HT1080 (cell line): ENCODE measurements at regions not wholly inside any gene's neighbourhood (a gene's known extent, or its start where the extent isn't known, plus 50 kb on each side); places are given as distances from the start of the nearest gene placed in this dataset.
"Not testable (repeated sequence)": the region's sequence is repeated elsewhere in the genome, so short reads cannot be mapped to it uniquely, and the experiment has no call there.

Experiments
- DNase-seq: peaks from one replicate; pipeline ENCODE4 v3.0.0-alpha.2; 2015; ENCODE audit warnings: low read depth

DNA sequence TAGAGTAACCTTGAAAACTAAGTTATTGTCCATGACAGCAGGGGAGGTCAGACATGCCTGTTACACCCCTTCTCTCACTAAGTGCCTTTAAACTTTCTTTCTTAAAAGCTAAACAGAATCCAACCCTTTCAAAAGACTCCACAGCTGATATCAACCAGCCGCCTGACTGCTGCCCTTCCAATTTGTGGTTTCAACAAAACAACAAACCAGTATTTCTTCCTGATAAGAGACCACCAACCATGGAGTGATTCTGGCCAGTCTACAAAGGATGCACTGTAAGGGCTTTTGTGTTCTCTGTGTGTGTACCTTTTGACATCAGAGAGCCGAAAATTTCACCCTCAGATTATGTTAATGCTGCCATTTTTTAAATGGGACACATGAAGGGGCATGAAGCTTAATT lies 1204.2 kb downstream of the ROBO2 start:
- no peak for DNase-seq

DNA sequence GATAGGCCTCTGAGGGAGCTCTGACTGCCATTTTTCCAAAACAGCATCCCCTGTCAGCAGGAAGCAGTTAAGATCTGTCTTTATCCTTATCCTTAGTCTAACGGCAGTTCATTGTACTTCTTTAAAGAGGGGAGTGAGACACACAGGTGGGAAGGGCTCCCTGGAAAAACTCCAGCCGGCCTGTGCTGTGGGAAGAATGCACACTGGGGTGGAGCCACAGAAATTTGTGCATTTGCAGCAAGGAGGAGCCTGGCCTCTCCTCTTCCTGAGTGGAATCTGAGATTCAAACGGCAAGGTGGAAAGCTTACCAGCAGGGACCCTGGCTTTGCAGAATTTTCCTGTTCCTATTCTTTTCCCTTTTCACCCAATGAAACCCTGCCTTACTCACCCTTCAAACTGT lies 1209.4 kb downstream of the ROBO2 start:
- DNase-seq = no peak

DNA sequence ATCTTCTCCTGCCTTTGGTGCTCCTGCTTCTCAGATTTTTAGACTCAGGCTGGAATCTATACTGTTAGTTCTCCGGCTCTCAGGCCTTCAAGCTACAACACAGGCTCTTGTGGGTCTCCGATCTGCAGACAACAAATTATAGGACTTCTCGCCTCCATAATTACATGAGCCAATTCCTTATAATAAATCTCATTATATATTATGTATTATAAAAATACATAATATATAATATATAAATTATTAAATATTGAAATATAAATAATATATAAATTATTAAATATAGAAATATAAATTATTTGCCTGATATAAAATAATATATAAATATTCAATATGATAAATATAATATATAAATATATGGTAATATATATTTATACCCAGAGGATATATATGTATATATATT lies 1214.0 kb downstream of the ROBO2 start:
- DNase-seq = no peak

DNA sequence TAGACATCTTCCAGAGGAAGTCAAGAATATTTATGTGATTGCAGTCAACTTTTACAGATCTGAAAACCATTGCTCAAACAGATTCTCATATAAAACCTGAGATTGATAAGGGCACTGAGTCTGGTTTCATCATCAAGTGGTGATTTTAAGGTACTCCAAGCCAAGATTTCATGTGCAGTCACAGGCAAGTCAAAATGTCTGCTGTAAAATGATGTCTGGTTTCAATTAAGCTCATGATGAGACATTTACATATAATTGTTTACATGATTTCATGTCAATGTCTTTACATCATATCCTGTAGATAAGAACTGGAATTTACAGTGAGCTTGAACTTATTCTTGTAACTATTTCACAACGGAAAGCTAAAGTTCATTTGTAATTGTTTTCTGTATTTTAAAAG lies 1215.5 kb downstream of the ROBO2 start:
- no peak for DNase-seq

DNA sequence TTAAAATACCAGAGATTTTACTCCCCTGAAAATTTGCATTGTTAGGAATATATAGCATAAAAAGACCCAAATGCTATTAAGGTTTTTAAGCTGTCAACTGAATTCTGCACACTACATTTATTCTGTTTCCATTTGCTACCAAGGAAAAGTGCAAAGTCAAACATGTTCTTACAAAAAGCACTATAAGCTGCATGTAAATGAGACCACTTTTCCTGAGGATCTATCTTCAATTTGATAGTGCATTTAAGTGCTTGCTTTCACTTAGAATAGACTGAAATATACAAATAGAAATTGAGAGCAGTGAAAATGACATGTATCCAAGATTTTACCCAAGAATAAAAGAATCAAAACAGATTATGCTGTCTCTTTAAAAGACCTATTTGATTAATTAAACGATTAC lies 1216.2 kb downstream of the ROBO2 start:
- DNase-seq = no peak

DNA sequence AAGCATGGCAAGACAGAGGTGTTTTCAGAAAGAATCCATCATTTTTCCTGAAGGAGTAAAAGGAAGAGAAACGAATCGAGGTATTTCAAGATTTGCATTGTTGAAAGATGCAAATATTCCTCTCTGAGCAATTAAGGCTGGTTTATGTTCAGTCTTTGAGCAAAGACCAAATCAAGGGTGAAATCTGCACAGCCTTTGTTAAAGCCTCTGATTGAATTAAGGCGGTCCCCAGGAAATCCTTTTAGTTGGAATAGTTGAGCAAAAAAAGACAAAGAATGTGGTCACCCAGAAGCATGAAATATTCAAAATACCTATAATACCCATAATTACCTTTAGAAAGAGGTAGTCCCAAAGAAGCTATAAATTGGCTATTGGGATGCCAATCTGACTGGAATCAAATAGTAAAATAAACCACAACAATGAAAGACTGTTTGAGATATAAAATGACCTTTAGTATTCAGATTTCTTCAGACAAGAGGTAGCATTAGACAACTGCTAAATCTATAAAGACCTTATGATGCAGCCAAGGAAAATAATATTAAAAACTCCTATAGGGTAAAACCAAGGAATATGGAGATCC lies 1218.1 kb downstream of the ROBO2 start:
- no peak for DNase-seq

DNA sequence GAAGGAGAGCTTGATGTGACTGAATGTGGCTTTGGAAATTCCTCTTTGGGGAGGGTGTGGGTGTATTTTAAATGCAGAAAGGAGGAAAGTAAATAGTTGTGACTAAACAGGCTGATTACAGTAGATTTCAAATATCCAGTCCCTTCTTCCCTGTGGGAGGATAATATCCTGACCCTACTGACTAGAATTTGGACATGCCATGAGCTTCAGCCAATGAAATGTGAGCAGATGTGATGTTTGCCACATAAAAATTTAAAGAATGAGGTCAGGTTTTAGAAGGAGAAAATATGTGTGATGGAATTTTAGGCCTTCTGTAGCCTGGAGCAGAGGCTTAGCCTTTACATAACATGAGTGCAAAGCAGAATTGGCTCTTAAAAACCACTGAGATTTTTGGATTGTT lies 1218.9 kb downstream of the ROBO2 start:
- no peak for DNase-seq

DNA sequence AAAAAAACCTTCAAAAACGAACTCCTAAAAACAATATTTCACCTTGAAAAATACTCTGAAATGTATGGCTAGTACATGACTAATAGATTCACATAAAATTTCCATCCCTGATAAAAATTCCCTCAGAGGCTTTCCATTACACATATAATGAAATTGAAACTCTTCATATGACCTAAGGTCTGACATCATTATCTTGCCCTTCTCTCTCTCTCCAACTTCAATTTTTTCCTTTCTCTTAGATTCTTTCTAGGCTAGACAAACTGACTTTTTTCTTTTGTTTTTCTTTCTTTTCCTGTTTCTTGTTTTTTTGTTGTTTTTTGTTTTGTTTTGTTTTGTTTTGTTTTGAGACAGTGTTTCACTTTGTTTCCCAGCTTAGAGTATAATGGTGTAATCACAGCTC lies 1220.5 kb downstream of the ROBO2 start:
- no peak for DNase-seq

DNA sequence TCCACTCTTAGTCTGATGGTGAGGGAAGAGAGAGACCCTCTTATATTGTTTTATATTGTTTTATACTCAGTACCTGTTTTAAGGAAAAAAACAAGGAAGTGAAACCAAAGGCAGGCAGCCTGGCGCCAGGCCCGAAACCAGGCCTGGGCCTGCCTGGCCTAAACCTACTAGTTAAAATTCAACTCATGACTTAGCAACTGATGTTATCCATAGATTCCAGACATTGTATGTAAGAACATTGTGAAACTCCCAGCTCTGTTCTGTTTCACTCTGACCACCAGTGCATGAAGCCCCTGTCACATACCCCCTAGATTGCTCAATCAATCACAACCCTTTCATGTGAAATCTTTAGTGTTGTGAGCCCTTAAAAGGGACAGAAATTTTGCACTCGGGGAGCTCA lies 1226.7 kb downstream of the ROBO2 start:
- DNase-seq = not testable (repeated sequence)

DNA sequence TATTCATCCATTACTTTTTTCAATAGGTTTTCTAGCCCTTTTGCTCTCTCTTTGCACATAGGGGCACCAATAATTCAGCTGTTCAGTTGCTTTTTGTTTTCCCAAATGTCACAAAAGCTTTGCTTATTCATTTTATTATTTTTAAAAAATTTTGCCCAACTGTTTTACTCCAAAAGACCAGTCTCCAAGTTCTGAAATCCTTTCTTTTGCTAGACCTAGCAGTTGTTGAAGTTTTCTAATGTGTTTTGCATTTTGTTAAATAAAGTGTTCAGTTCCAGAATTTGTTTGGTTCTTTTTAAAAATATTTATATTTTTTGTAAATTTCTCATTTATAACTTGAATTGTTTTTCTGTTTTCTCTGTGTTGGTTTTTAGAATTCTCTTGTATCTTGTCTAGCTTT lies 1227.3 kb downstream of the ROBO2 start:
- DNase-seq = no peak

DNA sequence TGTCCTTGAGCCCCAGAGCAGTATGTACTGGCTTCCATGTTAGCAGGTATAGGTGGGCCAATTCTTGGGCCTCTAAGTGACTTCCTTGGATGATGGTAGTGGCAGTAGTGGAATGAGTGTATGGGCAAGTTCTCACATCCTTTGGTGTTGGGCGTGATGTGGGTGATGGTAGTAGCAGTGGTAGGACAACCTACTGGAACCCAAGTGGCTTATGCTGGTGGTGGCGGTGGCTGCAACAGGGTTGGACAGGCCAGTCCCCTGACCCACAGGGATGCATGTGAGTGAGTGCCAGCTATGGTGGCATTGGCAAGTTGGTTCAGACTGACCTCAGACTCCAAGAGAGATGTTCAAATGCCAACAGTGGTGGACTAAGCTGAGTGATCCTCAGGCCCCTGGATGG lies 1228.2 kb downstream of the ROBO2 start:
- no peak for DNase-seq

DNA sequence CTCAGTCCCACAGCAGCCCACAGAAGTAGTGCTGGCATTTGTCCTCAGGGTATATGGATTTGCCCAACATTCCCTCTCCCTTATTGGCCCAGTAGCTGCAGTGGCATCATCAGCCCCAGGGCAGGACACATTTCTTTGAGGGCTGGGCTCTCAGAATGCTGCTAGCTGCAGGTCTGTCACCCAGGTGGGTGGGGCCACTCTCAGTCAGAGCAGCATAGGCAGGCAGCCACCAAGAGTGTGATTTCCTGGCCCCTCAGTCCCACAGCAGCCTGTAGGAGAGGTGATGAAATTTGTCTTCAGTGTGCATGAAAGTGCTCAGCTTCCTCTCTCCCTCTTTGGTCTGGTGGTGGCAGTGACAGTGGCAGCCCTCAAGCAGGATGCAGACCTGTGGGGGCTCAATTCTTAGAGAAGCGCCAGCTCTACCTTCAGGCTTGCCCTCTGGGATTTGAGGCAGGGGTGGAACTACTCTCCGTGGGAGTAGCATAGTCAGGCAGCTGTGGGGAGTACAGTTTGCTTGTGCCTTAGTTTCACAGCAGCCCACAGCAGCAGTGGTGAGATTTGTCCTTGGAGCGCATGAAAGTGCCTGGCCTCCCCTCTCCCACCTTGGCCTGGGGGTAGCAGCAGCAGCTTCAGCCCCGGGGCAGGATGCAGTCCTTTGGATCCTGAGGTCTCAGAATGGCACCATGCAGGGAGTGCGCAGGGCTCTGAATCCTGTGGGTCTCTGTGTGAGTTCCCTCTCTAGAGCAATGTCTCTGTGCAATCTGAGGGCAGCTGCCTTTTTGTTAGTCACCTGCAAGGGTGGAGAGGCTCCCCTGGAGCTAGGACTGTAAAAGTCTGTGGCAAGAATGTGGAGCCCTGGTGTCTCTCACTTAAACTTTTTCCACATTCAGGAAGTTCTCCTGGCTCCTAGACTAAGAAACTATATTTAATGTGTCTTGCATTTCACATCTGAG lies 1229.1 kb downstream of the ROBO2 start:
- no peak for DNase-seq

DNA sequence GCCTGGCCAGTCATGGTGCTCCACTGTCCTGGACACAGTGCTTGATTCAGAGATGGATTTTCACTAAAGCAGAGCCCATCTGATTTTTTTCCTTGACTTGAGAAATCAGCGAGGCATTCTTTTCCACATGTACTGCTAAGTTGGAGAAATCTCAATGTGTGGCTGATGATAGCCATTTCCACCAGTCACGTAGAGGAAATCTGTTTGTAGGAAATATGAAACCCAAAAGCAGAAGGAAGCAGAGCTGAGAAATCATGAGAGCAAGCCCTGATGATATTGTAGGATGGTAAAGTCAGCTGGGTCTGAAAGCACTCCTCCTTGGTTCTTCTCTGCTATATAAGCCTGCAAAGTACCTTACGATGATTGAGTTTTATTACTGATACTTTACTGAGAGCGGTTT lies 1233.4 kb downstream of the ROBO2 start:
- no peak for DNase-seq

DNA sequence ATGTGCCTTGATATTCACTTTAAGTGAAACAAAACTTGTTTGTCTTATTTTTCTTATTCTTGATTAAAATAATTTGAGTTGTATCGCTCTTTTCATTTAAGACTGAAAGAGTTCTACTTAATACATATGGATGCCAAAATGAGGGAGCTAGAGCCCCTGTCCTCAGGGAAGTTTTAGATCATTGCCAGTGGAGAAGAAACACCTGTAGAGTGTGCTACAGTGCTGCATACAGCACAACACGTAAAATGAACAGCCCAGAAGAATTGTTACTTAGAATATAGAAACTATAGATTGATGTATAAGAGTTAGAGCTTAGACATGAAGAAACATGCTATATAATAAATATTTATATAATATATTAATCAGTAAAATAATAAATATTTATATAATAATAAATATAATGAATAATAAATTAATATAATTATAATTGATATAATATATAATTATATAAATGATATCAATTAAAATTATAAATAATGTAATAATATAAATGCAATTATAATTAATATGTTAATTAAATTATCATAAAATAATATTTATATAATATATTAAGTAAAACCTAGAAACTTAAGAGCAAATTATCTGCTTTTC lies 1234.7 kb downstream of the ROBO2 start:
- no peak for DNase-seq

DNA sequence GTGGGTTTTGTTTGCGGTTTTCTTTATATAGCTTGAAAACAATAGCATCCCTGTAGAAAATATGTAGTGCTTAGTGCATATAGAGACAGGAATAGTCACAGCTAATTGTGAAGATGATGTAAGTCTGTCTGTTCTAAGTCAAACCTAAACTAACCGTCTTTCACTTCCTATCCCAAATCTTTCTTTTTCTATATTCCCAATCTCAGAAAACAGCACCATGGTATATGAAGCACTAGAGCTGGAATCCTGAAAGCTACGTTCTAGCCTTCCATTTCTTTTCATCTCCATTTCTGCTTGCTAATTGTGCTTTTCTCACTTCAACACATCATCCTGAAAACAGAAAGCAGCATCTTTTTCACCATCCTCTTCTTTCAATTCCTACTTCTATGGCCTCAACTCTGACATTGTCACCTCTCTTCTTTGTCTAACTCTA lies 1235.5 kb downstream of the ROBO2 start:
- DNase-seq = no peak

DNA sequence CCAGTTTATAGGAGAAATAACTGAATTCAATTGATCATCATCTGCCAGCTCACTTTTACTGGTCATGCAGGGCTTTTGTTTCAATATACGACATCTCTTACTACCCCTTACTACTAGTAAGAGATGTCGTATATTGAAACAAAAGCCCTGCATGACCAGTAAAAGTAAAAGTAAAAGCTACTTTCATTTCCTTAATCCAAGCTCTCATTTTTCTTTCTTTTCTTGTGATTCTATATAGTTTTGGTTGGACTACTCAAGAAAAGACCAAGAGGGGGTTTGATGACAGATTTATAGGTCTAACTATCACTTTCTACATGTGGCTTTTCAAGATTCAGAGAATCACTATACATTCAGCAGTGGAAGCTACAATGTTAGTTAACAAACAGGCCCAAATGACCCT lies 1237.3 kb downstream of the ROBO2 start:
- no peak for DNase-seq

DNA sequence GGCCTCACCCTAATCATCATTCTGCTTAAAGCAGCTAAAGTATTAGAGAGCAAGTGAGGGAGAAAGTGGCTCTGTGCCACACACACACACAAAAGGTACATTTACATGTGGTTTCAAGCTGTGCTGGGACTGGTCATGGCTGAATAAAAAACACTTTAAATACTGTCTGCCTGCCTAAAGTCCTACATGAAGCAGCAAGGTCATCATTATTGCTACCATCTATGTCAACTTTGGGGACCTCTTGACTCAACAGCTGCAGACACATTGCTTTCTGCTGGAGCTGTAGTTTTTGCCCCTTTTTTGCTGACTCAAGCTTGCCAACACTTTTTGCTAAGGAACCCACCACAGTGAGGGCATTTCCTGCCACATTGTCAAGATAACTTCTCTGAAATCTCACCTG lies 1237.9 kb downstream of the ROBO2 start:
- no peak for DNase-seq

DNA sequence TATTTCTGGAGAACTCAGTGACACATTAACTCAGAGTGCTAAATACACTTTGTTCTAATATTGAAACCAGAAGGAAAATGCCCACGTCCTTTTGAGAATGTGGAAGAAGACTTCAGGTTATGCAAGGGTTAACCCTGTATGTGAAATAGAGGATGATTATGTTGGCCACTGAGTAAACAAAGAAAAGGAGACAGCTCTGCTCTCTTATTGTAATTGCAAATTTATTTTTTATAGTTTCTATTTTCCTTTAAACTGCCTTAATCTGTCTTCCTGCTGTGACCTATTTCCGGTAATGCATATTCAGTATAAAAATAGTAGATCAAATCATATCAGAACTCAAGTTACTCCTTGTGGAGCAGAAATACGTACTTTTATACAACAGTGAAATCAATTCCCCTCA lies 1239.2 kb downstream of the ROBO2 start:
- no peak for DNase-seq

DNA sequence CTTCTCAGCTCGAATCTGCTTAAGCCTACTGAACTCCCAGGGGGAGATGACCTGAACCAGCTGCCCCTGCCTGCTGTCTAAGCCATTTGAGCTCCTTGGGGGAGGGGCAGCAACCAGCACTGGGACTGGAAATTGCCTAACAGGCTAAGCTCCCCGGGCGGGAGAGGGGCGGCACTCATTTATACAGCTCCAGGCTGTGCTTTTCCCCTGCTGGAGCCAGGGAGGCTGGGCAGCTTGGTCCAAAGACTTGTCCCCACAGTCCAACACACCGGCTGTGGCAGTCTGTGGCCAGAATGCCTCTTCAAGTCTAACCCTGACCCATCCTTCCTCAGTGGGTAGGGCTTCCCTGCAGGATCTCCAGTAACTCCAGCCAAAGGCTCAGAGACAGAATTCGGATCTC lies 1241.5 kb downstream of the ROBO2 start:
- DNase-seq = no peak

DNA sequence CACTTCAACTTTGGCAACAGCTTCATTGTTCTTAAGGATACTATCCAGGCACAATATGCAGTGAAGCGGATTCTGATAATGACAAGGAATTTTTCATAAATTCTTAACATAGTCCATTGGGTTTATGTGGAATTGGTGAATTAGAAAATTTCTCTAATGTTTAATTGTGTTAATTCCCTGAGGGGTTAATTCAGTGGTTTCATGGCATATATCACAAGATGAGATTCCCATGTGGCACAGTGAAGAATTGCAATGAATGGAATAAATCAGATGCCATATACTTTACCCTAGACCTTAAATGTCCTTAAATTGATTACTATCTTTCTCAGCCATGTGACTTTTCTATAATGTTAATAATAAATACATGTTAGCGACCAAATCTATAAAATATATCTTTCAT lies 1244.1 kb downstream of the ROBO2 start:
- no peak for DNase-seq

DNA sequence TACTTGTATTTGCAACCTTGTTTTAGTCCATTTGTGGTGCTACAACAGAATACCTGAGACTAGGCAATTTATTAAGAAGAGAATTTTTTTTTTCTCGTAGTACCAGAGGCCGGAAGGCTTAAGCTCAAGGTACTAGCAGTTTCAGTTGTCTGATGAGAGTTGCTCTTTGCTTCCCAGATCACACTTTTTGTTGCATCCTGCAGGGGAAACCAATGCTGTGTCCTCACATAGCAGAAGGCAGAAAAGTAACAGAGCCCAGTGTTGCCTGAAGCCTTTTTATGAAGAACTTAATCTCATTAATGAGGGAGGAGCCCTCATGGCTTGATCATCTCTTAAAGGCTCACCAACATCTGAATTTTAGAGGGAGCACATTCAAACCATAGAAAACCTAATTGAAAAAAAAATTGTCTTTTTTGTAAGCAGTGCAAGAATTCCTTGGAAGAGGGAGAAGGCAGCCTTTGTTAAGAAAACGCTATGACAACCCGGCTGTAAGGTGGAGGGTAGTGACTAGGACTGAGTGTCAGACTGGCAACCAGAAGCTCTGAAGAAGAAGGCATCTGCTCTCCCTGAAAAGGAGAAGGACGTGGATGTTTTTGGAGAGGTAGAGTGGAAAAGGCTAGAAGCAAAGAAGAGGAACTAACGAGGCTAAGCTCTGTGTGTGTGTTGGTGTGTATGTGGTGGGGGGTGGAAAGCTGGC lies 1245.3 kb downstream of the ROBO2 start:
- DNase-seq = no peak

DNA sequence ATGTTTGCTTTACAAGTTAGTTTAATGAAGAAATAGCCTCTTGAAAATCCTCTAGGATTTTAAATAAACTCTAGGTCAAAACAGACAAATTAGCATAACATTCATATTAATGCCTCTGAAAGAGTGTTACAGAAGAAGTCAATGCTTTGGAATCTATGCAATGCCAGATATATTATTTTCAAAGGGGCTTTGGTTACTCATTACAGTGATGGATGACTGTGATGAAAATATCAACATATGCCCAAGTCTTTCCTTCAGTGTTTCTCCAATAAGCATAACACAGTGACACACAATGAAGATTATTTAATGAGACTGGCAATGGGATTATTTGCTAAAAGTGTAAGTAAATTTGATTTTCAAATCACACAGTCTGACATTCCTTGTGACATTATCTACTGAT lies 1247.2 kb downstream of the ROBO2 start:
- no peak for DNase-seq
